ENCODE measurements at regions not wholly inside any gene's neighbourhood (a gene's known extent, or its start where the extent isn't known, plus 50 kb on each side); places are given as distances from the start of the nearest gene placed in this dataset.
"Not testable (repeated sequence)": the region's sequence is repeated elsewhere in the genome, so short reads cannot be mapped to it uniquely, and the experiment has no call there.

GRCh38 chr5:38607396-38607795 lies 51.0 kb upstream of the LIFR start:
- no peak for DNase-seq

GRCh38 chr5:38607930-38608564 lies 51.6 kb upstream of the LIFR start:
- DNase-seq: no peak

GRCh38 chr5:38608874-38609273 lies 52.4 kb upstream of the LIFR start:
- no peak for DNase-seq

GRCh38 chr5:38612851-38613250 lies 56.4 kb upstream of the LIFR start:
- no peak for DNase-seq

GRCh38 chr5:38613490-38613889 lies 57.0 kb upstream of the LIFR start:
- DNase-seq: no peak

GRCh38 chr5:38613992-38614836 lies 57.8 kb upstream of the LIFR start:
- DNase-seq: no peak

- no peak for DNase-seq
Measured at GRCh38 chr5:38615042-38615441, 58.6 kb upstream of the LIFR start.

- no peak for DNase-seq
Measured at GRCh38 chr5:38615981-38616451, 59.6 kb upstream of the LIFR start.

- no peak for DNase-seq
Measured at GRCh38 chr5:38618154-38618553, 61.7 kb upstream of the LIFR start.

GRCh38 chr5:38621331-38621730 lies 64.9 kb upstream of the LIFR start:
- no peak for DNase-seq

GRCh38 chr5:38621840-38622437 lies 65.5 kb upstream of the LIFR start:
- no peak for DNase-seq

- no peak for DNase-seq
Measured at GRCh38 chr5:38622723-38623129, 66.3 kb upstream of the LIFR start.

GRCh38 chr5:38624541-38624940 lies 68.1 kb upstream of the LIFR start:
- not testable (repeated sequence) for DNase-seq

- DNase-seq: not testable (repeated sequence)
Measured at GRCh38 chr5:38631376-38631775, 74.9 kb upstream of the LIFR start.

- no peak for DNase-seq
Measured at GRCh38 chr5:38634568-38635369, 78.3 kb upstream of the LIFR start.

- DNase-seq: no peak
Measured at GRCh38 chr5:38636626-38637025, 80.2 kb upstream of the LIFR start.

GRCh38 chr5:38638656-38639055 lies 82.2 kb upstream of the LIFR start:
- no peak for DNase-seq

- DNase-seq: no peak
Measured at GRCh38 chr5:38639377-38640358, 83.2 kb upstream of the LIFR start.

- DNase-seq: no peak
Measured at GRCh38 chr5:38641003-38641402, 84.6 kb upstream of the LIFR start.

GRCh38 chr5:38642189-38642911 lies 85.9 kb upstream of the LIFR start:
- no peak for DNase-seq

GRCh38 chr5:38643616-38644015 lies 87.2 kb upstream of the LIFR start:
- no peak for DNase-seq
